ENCODE measurements at regions not wholly inside any gene's neighbourhood (a gene's known extent, or its start where the extent isn't known, plus 50 kb on each side); places are given as distances from the start of the nearest gene placed in this dataset.
"Not testable (repeated sequence)": the region's sequence is repeated elsewhere in the genome, so short reads cannot be mapped to it uniquely, and the experiment has no call there.

DNA sequence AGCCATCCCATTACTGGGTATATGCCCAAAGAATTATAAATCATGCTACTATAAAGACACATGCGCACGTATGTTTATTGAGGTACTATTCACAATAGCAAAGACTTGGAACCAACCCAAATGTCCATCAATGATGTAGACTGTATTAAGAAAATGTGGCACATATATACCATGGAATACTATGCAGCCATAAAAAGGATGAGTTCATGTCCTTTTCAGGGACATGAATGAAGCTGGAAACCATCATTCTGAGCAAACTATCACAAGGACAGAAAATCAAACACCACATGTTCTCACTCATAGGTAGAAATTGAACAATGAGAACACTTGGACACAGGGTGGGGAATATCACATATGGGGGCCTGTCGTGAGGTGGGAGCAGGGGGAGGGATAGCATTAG, 103.5 kb upstream of the ADRA1B start:
- not testable (repeated sequence) for TF ChIP-seq SPI1 (IDR thresholded peaks at IDR 0.05; ENCODE audit: borderline replicate concordance, low read depth); POLR2AphosphoS5 (IDR thresholded peaks at IDR 0.05; ENCODE audit: low read depth); GABPA (IDR thresholded peaks at IDR 0.05; ENCODE audit: low read depth); REST (IDR thresholded peaks at IDR 0.05; ENCODE audit: insufficient replicate concordance, low read depth)
- TF ChIP-seq, protein P1, sequence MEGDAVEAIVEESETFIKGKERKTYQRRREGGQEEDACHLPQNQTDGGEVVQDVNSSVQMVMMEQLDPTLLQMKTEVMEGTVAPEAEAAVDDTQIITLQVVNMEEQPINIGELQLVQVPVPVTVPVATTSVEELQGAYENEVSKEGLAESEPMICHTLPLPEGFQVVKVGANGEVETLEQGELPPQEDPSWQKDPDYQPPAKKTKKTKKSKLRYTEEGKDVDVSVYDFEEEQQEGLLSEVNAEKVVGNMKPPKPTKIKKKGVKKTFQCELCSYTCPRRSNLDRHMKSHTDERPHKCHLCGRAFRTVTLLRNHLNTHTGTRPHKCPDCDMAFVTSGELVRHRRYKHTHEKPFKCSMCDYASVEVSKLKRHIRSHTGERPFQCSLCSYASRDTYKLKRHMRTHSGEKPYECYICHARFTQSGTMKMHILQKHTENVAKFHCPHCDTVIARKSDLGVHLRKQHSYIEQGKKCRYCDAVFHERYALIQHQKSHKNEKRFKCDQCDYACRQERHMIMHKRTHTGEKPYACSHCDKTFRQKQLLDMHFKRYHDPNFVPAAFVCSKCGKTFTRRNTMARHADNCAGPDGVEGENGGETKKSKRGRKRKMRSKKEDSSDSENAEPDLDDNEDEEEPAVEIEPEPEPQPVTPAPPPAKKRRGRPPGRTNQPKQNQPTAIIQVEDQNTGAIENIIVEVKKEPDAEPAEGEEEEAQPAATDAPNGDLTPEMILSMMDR (IDR thresholded peaks at IDR 0.05; ENCODE audit: insufficient read depth, low read length) = not testable (repeated sequence)
